ENCODE measurements at regions not wholly inside any gene's neighbourhood (a gene's known extent, or its start where the extent isn't known, plus 50 kb on each side); places are given as distances from the start of the nearest gene placed in this dataset.

DNA sequence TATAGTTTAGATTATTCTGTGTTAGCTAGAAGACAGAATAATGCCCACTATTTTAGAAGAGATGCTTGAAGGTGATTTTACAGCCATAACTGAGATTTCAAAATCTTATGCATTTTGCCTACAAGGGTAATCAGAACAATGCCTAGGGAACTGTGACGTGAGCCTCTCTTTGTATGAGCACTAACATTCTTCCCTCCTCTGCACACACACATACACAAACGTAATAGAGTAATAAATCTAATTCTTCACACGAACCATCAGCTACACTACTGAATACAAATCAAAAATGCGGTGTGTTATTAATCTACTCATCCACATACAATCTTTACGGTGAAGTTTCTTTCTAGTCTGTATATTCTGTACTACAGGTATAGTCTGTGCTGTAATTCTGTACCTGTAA lies 227.8 kb downstream of the PLK2 start:
- no peak overlapping the region for H3K4me3 Mint-ChIP-seq
- H3K9me3 Mint-ChIP-seq, result no peaks in the 10 kb centered on the region
- DNase-seq (ENCODE audit: low spot score), result no peak
- H3K36me3 Mint-ChIP-seq (ENCODE audit: low read depth), result no peaks in the 10 kb centered on the region
- H3K27me3 Mint-ChIP-seq (ENCODE audit: insufficient read depth), result no peaks in the 10 kb centered on the region
- no peak overlapping the region for H3K27ac Mint-ChIP-seq
- H3K4me1 Mint-ChIP-seq (ENCODE audit: low read depth), result no peaks in the 10 kb centered on the region
- intact Hi-C loops (cut with micrococcal nuclease), result no loop called here

DNA sequence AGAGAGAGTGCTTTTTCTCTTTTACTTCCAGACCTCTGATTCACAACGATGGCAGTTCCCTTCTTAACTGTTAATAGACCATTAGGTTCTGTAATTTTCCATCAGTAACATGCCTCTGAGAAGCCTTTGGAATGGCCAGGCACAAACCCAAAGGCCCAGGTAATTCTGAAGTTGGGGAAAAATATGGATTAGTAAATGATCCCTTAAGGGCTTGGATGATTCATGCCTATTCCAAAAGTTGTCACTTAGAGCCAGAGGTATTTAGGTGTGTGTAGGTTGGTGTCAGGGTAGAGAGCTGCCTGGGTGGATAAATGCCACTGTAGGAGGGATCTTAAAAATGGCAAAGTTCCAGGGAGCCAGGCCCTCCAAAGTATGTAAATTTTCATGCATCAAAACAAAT lies 228.8 kb downstream of the PLK2 start:
- no peaks in the 10 kb centered on the region for H3K27me3 Mint-ChIP-seq (ENCODE audit: insufficient read depth)
- intact Hi-C loops (cut with micrococcal nuclease), result no loop called here
- no peak for DNase-seq (ENCODE audit: low spot score)
- H3K4me1 Mint-ChIP-seq (ENCODE audit: low read depth), result no peaks in the 10 kb centered on the region
- no peaks in the 10 kb centered on the region for H3K36me3 Mint-ChIP-seq (ENCODE audit: low read depth)
- no peak overlapping the region for H3K27ac Mint-ChIP-seq
- no peak overlapping the region for H3K4me3 Mint-ChIP-seq
- H3K9me3 Mint-ChIP-seq, result no peaks in the 10 kb centered on the region

- H3K4me3 Mint-ChIP-seq, result no peak overlapping the region
- no peak overlapping the region for H3K27ac Mint-ChIP-seq
- intact Hi-C loops (cut with micrococcal nuclease), result no loop called here
- H3K27me3 Mint-ChIP-seq (ENCODE audit: insufficient read depth), result peaks cover 2% of the 10 kb centered on the region
- H3K9me3 Mint-ChIP-seq, result no peaks in the 10 kb centered on the region
- H3K4me1 Mint-ChIP-seq (ENCODE audit: low read depth), result no peaks in the 10 kb centered on the region
- no peak for DNase-seq (ENCODE audit: low spot score)
- no peaks in the 10 kb centered on the region for H3K36me3 Mint-ChIP-seq (ENCODE audit: low read depth)
These were observed 231.0 kb downstream of the PLK2 start for GRCh38 chr5:58228896-58229295.

GRCh38 chr5:58227858-58228257 lies 232.0 kb downstream of the PLK2 start:
- no peak for DNase-seq (ENCODE audit: low spot score)
- Mint-ChIP-seq H3K4me1 (ENCODE audit: low read depth) (no peaks in the 10 kb centered on the region), H3K27ac (no peak overlapping the region), H3K27me3 (ENCODE audit: insufficient read depth) (peaks cover 2% of the 10 kb centered on the region), H3K4me3 (no peak overlapping the region), H3K9me3 (peaks cover 4% of the 10 kb centered on the region), H3K36me3 (ENCODE audit: low read depth) (no peaks in the 10 kb centered on the region)
- intact Hi-C loops (cut with micrococcal nuclease), result no loop called here

DNA sequence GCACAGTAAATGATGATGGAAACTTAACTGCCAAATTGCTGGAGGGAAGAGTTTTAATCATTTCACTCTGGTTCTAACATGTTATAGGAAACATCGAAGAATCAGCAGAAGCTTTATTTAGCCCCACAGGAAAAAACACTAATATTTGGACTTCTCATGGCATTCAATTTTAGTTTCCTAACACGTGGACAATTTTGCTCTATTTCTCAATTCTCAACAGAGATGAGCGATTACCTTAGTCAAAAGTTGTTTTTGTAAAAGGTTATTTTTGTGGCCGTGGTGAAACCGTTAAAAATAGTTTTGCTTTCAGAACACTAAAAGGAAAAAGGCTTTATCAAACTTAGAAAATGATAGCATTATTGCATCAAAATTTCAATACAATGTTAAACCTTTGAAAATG lies 235.2 kb downstream of the PLK2 start:
- intact Hi-C loops (cut with micrococcal nuclease), result no loop called here
- no peak for DNase-seq (ENCODE audit: low spot score)
- no peaks in the 10 kb centered on the region for H3K4me1 Mint-ChIP-seq (ENCODE audit: low read depth)
- H3K36me3 Mint-ChIP-seq (ENCODE audit: low read depth), result no peaks in the 10 kb centered on the region
- H3K27me3 Mint-ChIP-seq (ENCODE audit: insufficient read depth), result peaks cover 2% of the 10 kb centered on the region
- H3K9me3 Mint-ChIP-seq, result peaks cover 4% of the 10 kb centered on the region
- no peak overlapping the region for H3K4me3 Mint-ChIP-seq
- no peak overlapping the region for H3K27ac Mint-ChIP-seq

DNA sequence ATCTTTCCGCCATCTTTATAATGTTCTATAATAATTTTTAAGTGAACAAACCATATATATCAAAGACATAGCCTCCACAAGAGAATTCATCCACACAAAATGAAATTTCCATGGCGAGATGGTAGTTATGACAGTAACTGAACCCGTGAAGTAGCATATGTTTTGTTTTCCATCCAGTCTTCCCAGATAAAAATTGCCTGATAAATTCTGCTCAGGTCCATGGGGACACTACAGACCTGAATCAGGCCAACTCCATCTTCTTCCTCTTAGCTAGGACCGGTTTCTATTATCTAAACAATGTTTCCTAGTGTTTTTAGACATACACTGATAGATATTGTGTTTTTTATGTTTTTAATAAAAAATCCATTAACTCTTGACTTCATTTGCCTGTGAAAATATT lies 235.7 kb downstream of the PLK2 start:
- peaks cover 4% of the 10 kb centered on the region for H3K9me3 Mint-ChIP-seq

GRCh38 chr5:58215364-58215763 lies 244.5 kb downstream of the PLK2 start:
- Mint-ChIP-seq H3K9me3 (peaks cover 3% of the 10 kb centered on the region), H3K27me3 (ENCODE audit: insufficient read depth) (peaks cover 2% of the 10 kb centered on the region), H3K27ac (no peak overlapping the region), H3K36me3 (ENCODE audit: low read depth) (no peaks in the 10 kb centered on the region), H3K4me1 (ENCODE audit: low read depth) (no peaks in the 10 kb centered on the region), H3K4me3 (no peak overlapping the region)
- intact Hi-C loops (cut with micrococcal nuclease), result no loop called here
- no peak for DNase-seq (ENCODE audit: low spot score)

More for the DNA sequence above, 235.7 kb downstream of the PLK2 start:
- no peak for DNase-seq (ENCODE audit: low spot score)
- H3K27me3 Mint-ChIP-seq (ENCODE audit: insufficient read depth), result peaks cover 2% of the 10 kb centered on the region
- H3K27ac Mint-ChIP-seq, result no peak overlapping the region
- no peaks in the 10 kb centered on the region for H3K36me3 Mint-ChIP-seq (ENCODE audit: low read depth)
- H3K4me1 Mint-ChIP-seq (ENCODE audit: low read depth), result no peaks in the 10 kb centered on the region
- intact Hi-C loops (cut with micrococcal nuclease), result no loop called here
- H3K4me3 Mint-ChIP-seq, result no peak overlapping the region

- no peak overlapping the region for H3K4me3 Mint-ChIP-seq
- no peaks in the 10 kb centered on the region for H3K36me3 Mint-ChIP-seq (ENCODE audit: low read depth)
- intact Hi-C loops (cut with micrococcal nuclease), result no loop called here
- H3K27ac Mint-ChIP-seq, result no peak overlapping the region
- H3K9me3 Mint-ChIP-seq, result no peaks in the 10 kb centered on the region
- H3K4me1 Mint-ChIP-seq (ENCODE audit: low read depth), result no peaks in the 10 kb centered on the region
- DNase-seq (ENCODE audit: low spot score), result no peak
- H3K27me3 Mint-ChIP-seq (ENCODE audit: insufficient read depth), result peaks cover 4% of the 10 kb centered on the region
These were observed 248.4 kb downstream of the PLK2 start for GRCh38 chr5:58211441-58211840.

GRCh38 chr5:58208674-58209073 lies 251.2 kb downstream of the PLK2 start:
- intact Hi-C loops (cut with micrococcal nuclease), result no loop called here
- Mint-ChIP-seq H3K4me1 (ENCODE audit: low read depth) (no peaks in the 10 kb centered on the region), H3K36me3 (ENCODE audit: low read depth) (no peaks in the 10 kb centered on the region), H3K27me3 (ENCODE audit: insufficient read depth) (peaks cover 6% of the 10 kb centered on the region), H3K9me3 (no peaks in the 10 kb centered on the region), H3K4me3 (no peak overlapping the region), H3K27ac (no peak overlapping the region)
- DNase-seq (ENCODE audit: low spot score), result no peak

DNA sequence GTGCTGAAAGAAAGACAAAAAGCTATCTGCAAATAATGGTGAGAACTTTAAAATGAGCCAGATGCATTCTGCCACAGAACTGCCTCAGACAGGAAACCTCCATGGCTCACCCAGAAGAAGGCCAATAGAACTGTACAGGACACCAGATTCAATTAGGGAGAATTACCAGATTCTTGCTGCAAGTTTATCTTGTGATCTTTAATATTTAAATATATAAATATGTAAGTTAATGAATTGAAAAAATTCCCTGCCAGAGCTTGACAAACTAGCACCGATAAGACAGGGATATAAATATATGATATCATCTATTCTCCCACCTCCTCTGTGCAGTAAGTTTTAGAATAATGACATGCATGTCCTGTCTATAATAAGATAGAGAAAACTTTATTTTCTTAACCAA lies 252.8 kb downstream of the PLK2 start:
- no peak overlapping the region for H3K27ac Mint-ChIP-seq
- no peaks in the 10 kb centered on the region for H3K9me3 Mint-ChIP-seq
- peaks cover 6% of the 10 kb centered on the region for H3K27me3 Mint-ChIP-seq (ENCODE audit: insufficient read depth)
- H3K4me1 Mint-ChIP-seq (ENCODE audit: low read depth), result no peaks in the 10 kb centered on the region
- no peak overlapping the region for H3K4me3 Mint-ChIP-seq
- intact Hi-C loops (cut with micrococcal nuclease), result no loop called here
- H3K36me3 Mint-ChIP-seq (ENCODE audit: low read depth), result no peaks in the 10 kb centered on the region
- no peak for DNase-seq (ENCODE audit: low spot score)

DNA sequence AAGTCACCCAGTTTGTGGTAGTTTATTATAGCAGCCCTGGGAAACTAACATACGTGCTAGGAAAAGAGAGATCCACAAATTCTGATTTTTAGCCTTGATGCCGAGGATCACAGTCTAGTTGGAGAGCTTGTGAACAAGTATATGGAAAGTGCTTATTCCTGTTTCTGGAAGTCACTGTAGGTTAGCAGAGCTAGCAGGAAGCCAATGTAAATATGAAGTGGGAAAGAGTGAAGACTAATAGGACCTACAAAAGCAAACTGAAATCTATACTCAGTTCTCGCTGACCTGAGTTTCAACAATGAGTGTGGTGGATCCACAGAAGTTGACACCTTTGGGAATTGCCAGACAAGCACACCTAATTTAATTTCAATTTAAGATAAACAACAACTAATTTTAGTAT lies 254.9 kb downstream of the PLK2 start:
- intact Hi-C loops (cut with micrococcal nuclease), result no loop called here
- H3K36me3 Mint-ChIP-seq (ENCODE audit: low read depth), result no peaks in the 10 kb centered on the region

DNA sequence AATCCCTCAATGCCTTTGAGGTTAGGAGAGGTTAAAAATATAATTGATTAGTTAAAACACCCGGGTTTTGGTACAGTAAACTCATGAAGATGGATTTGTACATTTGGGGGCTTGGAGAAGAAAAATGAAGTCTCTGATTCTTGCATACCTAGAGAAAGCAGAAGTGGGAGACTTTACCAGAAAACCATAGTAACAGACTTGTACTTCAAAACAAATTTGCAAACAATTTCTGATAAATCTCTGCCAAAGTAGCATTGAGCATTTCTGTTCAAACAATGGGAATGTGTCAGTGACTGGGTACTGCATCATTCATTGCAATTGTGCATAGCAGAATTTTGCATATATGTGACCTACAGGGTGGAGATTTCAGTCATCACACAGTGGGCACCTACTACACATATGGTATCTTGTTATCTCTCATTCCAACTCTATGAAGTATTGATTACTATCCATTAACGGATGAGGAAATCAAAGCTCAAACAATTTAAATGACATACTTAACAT lies 256.9 kb downstream of the PLK2 start:
- H3K27ac Mint-ChIP-seq, result no peak overlapping the region
- no peak overlapping the region for H3K4me3 Mint-ChIP-seq
- H3K4me1 Mint-ChIP-seq (ENCODE audit: low read depth), result no peaks in the 10 kb centered on the region
- H3K9me3 Mint-ChIP-seq, result no peaks in the 10 kb centered on the region
- peaks cover 2% of the 10 kb centered on the region for H3K27me3 Mint-ChIP-seq (ENCODE audit: insufficient read depth)
- no peaks in the 10 kb centered on the region for H3K36me3 Mint-ChIP-seq (ENCODE audit: low read depth)
- DNase-seq (ENCODE audit: low spot score), result no peak
- intact Hi-C loops (cut with micrococcal nuclease), result no loop called here

More for the DNA sequence above, 254.9 kb downstream of the PLK2 start:
- DNase-seq (ENCODE audit: low spot score), result no peak
- Mint-ChIP-seq H3K4me3 (no peak overlapping the region), H3K4me1 (ENCODE audit: low read depth) (no peaks in the 10 kb centered on the region), H3K27ac (no peak overlapping the region), H3K27me3 (ENCODE audit: insufficient read depth) (peaks cover 6% of the 10 kb centered on the region), H3K9me3 (no peaks in the 10 kb centered on the region)

DNA sequence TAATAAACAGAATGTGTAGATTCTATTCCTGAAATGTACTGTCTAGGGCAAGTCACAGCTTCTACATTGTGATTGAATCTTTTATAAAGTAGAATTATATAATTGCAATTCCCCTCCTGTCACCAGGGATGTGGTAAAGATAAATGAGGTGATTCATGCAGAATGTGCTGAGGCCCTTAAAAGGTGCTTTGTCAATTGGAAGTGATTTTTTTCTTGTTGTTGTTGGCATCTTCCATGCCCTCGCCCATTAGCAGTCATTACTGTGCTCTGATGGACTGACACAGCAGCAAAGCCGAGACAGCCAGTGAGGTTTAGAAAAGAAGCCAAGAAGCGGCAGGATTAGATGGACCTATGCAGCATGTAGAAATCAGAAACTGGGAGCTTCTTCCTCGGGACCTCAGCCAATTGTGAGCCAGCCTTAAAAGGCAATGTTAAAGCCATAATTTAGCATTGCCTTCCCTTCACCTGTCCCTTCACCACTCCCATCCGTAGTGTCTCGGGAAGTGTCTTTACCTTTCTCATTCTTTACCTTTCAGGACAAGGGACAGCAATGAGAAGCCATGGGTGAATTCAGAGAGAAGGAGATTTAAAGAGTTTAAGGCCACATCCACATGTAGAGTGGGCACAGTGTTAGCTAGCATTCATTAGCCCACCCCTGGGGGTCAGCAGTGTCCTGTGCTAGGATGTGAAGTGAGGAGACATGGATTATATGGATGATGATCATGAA lies 257.8 kb downstream of the PLK2 start:
- Mint-ChIP-seq H3K4me3 (no peak overlapping the region), H3K36me3 (ENCODE audit: low read depth) (no peaks in the 10 kb centered on the region), H3K4me1 (ENCODE audit: low read depth) (no peaks in the 10 kb centered on the region), H3K27ac (no peak overlapping the region), H3K27me3 (ENCODE audit: insufficient read depth) (peaks cover 2% of the 10 kb centered on the region), H3K9me3 (no peaks in the 10 kb centered on the region)
- DNase-seq (ENCODE audit: low spot score), result no peak
- intact Hi-C loops (cut with micrococcal nuclease), result no loop called here

- peaks cover 2% of the 10 kb centered on the region for H3K27me3 Mint-ChIP-seq (ENCODE audit: insufficient read depth)
- intact Hi-C loops (cut with micrococcal nuclease), result no loop called here
- H3K4me1 Mint-ChIP-seq (ENCODE audit: low read depth), result no peaks in the 10 kb centered on the region
- no peak overlapping the region for H3K27ac Mint-ChIP-seq
- no peak overlapping the region for H3K4me3 Mint-ChIP-seq
- H3K9me3 Mint-ChIP-seq, result no peaks in the 10 kb centered on the region
- no peaks in the 10 kb centered on the region for H3K36me3 Mint-ChIP-seq (ENCODE audit: low read depth)
- DNase-seq (ENCODE audit: low spot score), result no peak
These were observed 259.4 kb downstream of the PLK2 start for GRCh38 chr5:58200451-58200850.

Measured in activated T-helper 1 cell treated with anti-CD3 and anti-CD28 coated beads, Interleukin-12 subunit alpha, Interleukin-12 subunit beta, Interleukin-2, Interleukin-4 antibody, amounts not matched to agents 30 ng/mL and 10 ng/mL and 1 ng/mL, durations not matched to agents 14 hours and 24 hours and 36 hours (primary cell).